Liver (tissue), 8 donors: ENCODE measurements at regions not wholly inside any gene's neighbourhood (a gene's known extent, or its start where the extent isn't known, plus 50 kb on each side); places are given as distances from the start of the nearest gene placed in this dataset.

Experiments used
- DNase-seq: peaks from one replicate; pipeline ENCODE4 v3.0.0-alpha.2; 2017; ENCODE audit warnings: low spot score
- H3K27ac ChIP-seq, 2 donors: one replicate each; pipeline ENCODE4 v1.7.0; 2013; ENCODE audit warnings: inconsistent platforms in 2 of 2, low read length in 2 of 2, control low read depth in 1 of 2, low read depth in 1 of 2, mild to moderate bottlenecking in 1 of 2
- H3K27me3 ChIP-seq, 4 donors: one replicate each; pipeline versions ENCODE4 v1.6.1 to v1.7.0; 2013; ENCODE audit warnings: low read length in 3 of 4, inconsistent platforms in 1 of 4, mild to moderate bottlenecking in 1 of 4, moderate library complexity in 1 of 4; ENCODE audit not compliant: control insufficient read depth in 4 of 4, insufficient read depth in 4 of 4
- H3K36me3 ChIP-seq, 4 donors: one replicate each; pipeline versions ENCODE4 v1.6.1 to v1.7.0; 2013; ENCODE audit warnings: low read length in 3 of 4, mild to moderate bottlenecking in 3 of 4, low read depth in 1 of 4, moderate library complexity in 1 of 4; ENCODE audit not compliant: control insufficient read depth in 4 of 4, insufficient read depth in 3 of 4
- H3K4me1 ChIP-seq, 4 donors: one replicate each; pipeline versions ENCODE4 v1.6.1 to v1.7.0; 2013; ENCODE audit warnings: low read length in 3 of 4, mild to moderate bottlenecking in 3 of 4, moderate library complexity in 1 of 4; ENCODE audit not compliant: control insufficient read depth in 4 of 4, insufficient read depth in 4 of 4
- H3K4me3 ChIP-seq, 3 donors: one replicate each; pipeline versions ENCODE4 v1.6.1 to v1.7.0; 2013; ENCODE audit warnings: low read length in 3 of 3, control low read depth in 1 of 3, low read depth in 1 of 3, mild to moderate bottlenecking in 1 of 3
- H3K9ac ChIP-seq, 2 donors: one replicate each; pipeline ENCODE4 v1.7.0; 2013; ENCODE audit warnings: low read length in 2 of 2, mild to moderate bottlenecking in 2 of 2, moderate library complexity in 2 of 2, control low read depth in 1 of 2, low read depth in 1 of 2
- H3K9me3 ChIP-seq, 4 donors: one replicate each; pipeline versions ENCODE4 v1.6.1 to v1.7.0; 2013; ENCODE audit warnings: low read length in 3 of 4; ENCODE audit not compliant: control insufficient read depth in 4 of 4
- ATF3 ChIP-seq: IDR thresholded peaks from 2 replicates; pipeline ENCODE4 v1.6.1; 2016; ENCODE audit warnings: antibody characterized with exemption
- GABPA ChIP-seq, 2 donors: IDR thresholded peaks in 1 of 2; conservative IDR thresholded peaks in 1 of 2; 2 replicates each; pipeline ENCODE4 v1.6.1; 2016; ENCODE audit warnings: antibody characterized with exemption in 2 of 2, mild to moderate bottlenecking in 1 of 2, moderate library complexity in 1 of 2
- HNF4A ChIP-seq, 2 donors: conservative IDR thresholded peaks; 2 replicates each; pipeline ENCODE4 v1.6.1; 2016; ENCODE audit warnings: antibody characterized with exemption in 2 of 2, mild to moderate bottlenecking in 2 of 2
- HNF4G ChIP-seq: IDR thresholded peaks from 2 replicates; pipeline ENCODE4 v1.6.1; 2016; ENCODE audit warnings: antibody characterized with exemption
- NR2F2 ChIP-seq: IDR thresholded peaks from 2 replicates; pipeline ENCODE4 v1.6.1; 2016; ENCODE audit warnings: antibody characterized with exemption
- RAD21 ChIP-seq, 2 donors: IDR thresholded peaks; 2 replicates each; pipeline ENCODE4 v1.6.1; 2016; ENCODE audit warnings: antibody characterized with exemption in 2 of 2, mild to moderate bottlenecking in 2 of 2
- TAF1 ChIP-seq: conservative IDR thresholded peaks from 2 replicates; pipeline ENCODE4 v1.6.1; 2016; ENCODE audit warnings: antibody characterized with exemption, mild to moderate bottlenecking
- ZBTB33 ChIP-seq: IDR thresholded peaks from 2 replicates; pipeline ENCODE4 v1.6.1; 2016; ENCODE audit warnings: antibody characterized with exemption
- WGBS: extraction: QIAGEN DNeasy Blood & Tissue Kit; methylation state at CpG from one replicate; pipeline ENCODE4 v1.1.7; 2013; 5-methylcytosine and 5-hydroxymethylcytosine counted together
- TF ChIP-seq, protein P1 (sequence below): IDR thresholded peaks from 2 replicates; pipeline ENCODE4 v1.6.1; 2016; ENCODE audit warnings: antibody characterized with exemption
- TF ChIP-seq, protein P2 (sequence below): IDR thresholded peaks from 2 replicates; pipeline ENCODE4 v1.6.1; 2016; ENCODE audit warnings: antibody characterized with exemption, mild to moderate bottlenecking
- TF ChIP-seq, protein P3 (sequence below): fragments of 150-350 bp; IDR thresholded peaks from 2 replicates; pipeline ENCODE4 v1.5.1; 2017; ENCODE audit warnings: improper control_type of control experiment, low read depth, low read length; ENCODE audit not compliant: missing input control
- donor health status: healthy.
- donor health status: healthy.
- donor health status: healthy.
- donor health status: healthy.
- donor health status: healthy.

DNA sequence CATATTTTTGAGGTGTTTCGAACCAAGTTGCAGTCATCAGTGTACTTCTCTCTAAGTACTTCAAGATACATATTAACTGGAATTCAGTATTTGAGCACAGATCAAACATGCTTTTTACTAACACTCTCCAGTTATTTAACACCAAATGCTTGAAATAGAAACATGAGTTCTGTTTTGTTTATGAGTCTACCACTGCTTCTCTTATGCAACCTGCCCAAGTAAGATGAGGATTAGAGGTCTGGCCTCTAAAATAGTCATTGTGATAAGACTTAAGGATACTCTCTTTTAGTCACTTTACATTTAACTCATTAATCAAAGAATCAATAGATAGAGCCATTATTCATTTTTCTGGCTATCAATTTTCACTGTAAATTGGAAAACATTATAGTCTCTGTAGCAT is 156.2 kb upstream of the THRB start:
- TF ChIP-seq RAD21 (IDR thresholded peaks at IDR 0.05), result no peak
- TF ChIP-seq, protein P1, sequence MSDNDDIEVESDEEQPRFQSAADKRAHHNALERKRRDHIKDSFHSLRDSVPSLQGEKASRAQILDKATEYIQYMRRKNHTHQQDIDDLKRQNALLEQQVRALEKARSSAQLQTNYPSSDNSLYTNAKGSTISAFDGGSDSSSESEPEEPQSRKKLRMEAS, result no peak
- TF ChIP-seq, protein P2, sequence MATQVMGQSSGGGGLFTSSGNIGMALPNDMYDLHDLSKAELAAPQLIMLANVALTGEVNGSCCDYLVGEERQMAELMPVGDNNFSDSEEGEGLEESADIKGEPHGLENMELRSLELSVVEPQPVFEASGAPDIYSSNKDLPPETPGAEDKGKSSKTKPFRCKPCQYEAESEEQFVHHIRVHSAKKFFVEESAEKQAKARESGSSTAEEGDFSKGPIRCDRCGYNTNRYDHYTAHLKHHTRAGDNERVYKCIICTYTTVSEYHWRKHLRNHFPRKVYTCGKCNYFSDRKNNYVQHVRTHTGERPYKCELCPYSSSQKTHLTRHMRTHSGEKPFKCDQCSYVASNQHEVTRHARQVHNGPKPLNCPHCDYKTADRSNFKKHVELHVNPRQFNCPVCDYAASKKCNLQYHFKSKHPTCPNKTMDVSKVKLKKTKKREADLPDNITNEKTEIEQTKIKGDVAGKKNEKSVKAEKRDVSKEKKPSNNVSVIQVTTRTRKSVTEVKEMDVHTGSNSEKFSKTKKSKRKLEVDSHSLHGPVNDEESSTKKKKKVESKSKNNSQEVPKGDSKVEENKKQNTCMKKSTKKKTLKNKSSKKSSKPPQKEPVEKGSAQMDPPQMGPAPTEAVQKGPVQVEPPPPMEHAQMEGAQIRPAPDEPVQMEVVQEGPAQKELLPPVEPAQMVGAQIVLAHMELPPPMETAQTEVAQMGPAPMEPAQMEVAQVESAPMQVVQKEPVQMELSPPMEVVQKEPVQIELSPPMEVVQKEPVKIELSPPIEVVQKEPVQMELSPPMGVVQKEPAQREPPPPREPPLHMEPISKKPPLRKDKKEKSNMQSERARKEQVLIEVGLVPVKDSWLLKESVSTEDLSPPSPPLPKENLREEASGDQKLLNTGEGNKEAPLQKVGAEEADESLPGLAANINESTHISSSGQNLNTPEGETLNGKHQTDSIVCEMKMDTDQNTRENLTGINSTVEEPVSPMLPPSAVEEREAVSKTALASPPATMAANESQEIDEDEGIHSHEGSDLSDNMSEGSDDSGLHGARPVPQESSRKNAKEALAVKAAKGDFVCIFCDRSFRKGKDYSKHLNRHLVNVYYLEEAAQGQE, result no peak
- no peak for TF ChIP-seq TAF1
- no peak for TF ChIP-seq HNF4A (conservative IDR thresholded peaks at IDR 0.05)
- no peak for TF ChIP-seq ATF3
- WGBS, result 95% methylated on average over 1 of the region's 1 CpG
- peaks cover 0 to 7% (median 0%) of the 10 kb centered on the region in 4 donors for H3K9me3 ChIP-seq
- H3K4me3 ChIP-seq, result no peak overlapping the region
- H3K36me3 ChIP-seq, result no peaks in the 10 kb centered on the region
- H3K4me1 ChIP-seq, result no peaks in the 10 kb centered on the region
- no peak for DNase-seq
- H3K9ac ChIP-seq, result no peak overlapping the region
- H3K27ac ChIP-seq, result no peak overlapping the region
- H3K27me3 ChIP-seq, result no peaks in the 10 kb centered on the region

DNA sequence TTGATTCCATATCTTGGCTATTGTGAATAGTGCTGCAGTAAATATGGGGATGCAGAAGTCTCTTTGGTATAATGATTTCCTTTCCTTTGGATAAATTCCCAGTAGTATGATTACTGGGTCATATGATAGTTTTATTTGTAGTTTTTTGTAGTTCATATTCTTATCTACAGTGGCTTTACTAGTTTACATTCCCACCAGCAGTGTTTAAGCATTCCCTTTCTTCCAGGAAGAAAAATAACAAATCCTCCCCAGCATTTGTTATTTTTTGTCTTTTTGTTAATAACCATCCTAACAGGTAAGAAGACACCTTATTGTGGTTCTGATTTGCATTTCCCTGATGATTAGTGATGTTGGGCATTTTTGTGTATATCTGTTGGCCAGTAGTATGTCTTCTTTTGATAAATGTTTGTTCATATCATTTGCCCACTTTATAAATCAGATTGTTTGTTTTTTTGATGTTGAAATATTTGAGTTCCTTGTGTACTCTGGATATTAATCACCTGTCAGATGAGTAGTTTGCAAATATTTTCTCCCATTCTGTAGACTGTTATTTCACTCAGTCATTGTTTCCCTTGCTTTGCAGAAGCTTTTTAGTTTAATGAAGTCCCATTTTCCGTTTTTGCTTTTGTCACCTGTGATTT is 163.3 kb upstream of the THRB start:
- DNase-seq, result no peak
- Histone ChIP-seq H3K9me3 (peaks cover 0 to 8% (median 0%) of the 10 kb centered on the region in 4 donors), H3K9ac (no peak overlapping the region), H3K27ac (no peak overlapping the region), H3K4me3 (no peak overlapping the region), H3K4me1 (no peaks in the 10 kb centered on the region), H3K27me3 (no peaks in the 10 kb centered on the region), H3K36me3 (no peaks in the 10 kb centered on the region)
- no peak for TF ChIP-seq ATF3
- no peak for TF ChIP-seq GABPA (IDR thresholded peaks at IDR 0.05 in 1 of 2, conservative IDR thresholded peaks at IDR 0.05 in 1 of 2)
- TF ChIP-seq RAD21 (IDR thresholded peaks at IDR 0.05), result no peak
- TF ChIP-seq ZBTB33, result no peak
- TF ChIP-seq, protein P1, result no peak
- TF ChIP-seq, protein P3, sequence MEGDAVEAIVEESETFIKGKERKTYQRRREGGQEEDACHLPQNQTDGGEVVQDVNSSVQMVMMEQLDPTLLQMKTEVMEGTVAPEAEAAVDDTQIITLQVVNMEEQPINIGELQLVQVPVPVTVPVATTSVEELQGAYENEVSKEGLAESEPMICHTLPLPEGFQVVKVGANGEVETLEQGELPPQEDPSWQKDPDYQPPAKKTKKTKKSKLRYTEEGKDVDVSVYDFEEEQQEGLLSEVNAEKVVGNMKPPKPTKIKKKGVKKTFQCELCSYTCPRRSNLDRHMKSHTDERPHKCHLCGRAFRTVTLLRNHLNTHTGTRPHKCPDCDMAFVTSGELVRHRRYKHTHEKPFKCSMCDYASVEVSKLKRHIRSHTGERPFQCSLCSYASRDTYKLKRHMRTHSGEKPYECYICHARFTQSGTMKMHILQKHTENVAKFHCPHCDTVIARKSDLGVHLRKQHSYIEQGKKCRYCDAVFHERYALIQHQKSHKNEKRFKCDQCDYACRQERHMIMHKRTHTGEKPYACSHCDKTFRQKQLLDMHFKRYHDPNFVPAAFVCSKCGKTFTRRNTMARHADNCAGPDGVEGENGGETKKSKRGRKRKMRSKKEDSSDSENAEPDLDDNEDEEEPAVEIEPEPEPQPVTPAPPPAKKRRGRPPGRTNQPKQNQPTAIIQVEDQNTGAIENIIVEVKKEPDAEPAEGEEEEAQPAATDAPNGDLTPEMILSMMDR, result no peak
- no peak for TF ChIP-seq TAF1
- TF ChIP-seq HNF4G, result no peak
- no peak for TF ChIP-seq NR2F2
- 70% methylated on average over 1 of the region's 1 CpG for WGBS
